ENCODE measurements at regions not wholly inside any gene's neighbourhood (a gene's known extent, or its start where the extent isn't known, plus 50 kb on each side); places are given as distances from the start of the nearest gene placed in this dataset.

DNA sequence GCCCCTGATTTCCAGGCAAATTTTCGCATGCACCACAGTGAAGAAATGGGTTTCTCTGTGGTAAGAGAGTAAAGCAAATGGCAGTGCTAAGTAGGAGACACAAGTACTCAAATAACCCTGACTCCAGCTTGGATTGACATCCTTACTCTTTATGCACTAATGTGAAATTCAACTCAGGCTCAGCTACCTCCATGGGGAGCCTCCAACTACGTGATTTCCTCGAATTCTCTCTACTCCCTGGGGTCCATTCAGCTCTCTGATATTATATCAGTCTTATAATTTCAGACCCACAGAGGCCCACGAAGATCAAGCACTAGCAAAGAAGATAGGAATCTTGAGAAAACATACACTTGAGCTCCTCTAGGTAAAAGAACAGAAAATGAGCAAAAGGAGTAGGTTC lies 407.6 kb upstream of the CCDC54 start:
- TF ChIP-seq, protein P1, sequence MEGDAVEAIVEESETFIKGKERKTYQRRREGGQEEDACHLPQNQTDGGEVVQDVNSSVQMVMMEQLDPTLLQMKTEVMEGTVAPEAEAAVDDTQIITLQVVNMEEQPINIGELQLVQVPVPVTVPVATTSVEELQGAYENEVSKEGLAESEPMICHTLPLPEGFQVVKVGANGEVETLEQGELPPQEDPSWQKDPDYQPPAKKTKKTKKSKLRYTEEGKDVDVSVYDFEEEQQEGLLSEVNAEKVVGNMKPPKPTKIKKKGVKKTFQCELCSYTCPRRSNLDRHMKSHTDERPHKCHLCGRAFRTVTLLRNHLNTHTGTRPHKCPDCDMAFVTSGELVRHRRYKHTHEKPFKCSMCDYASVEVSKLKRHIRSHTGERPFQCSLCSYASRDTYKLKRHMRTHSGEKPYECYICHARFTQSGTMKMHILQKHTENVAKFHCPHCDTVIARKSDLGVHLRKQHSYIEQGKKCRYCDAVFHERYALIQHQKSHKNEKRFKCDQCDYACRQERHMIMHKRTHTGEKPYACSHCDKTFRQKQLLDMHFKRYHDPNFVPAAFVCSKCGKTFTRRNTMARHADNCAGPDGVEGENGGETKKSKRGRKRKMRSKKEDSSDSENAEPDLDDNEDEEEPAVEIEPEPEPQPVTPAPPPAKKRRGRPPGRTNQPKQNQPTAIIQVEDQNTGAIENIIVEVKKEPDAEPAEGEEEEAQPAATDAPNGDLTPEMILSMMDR (IDR thresholded peaks at IDR 0.05), result no peak
- TF ChIP-seq POLR2A (IDR thresholded peaks at IDR 0.05), result no peak
